IPS-15b (cell line): ENCODE measurements at regions not wholly inside any gene's neighbourhood (a gene's known extent, or its start where the extent isn't known, plus 50 kb on each side); places are given as distances from the start of the nearest gene placed in this dataset.

Source experiments
- H3K27me3 ChIP-seq: one replicate; pipeline ENCODE4 v1.6.1; 2013; ENCODE audit warnings: low read length; ENCODE audit not compliant: control insufficient read depth, insufficient read depth
- H3K36me3 ChIP-seq: one replicate; pipeline ENCODE4 v1.6.1; 2013; ENCODE audit warnings: low read length; ENCODE audit not compliant: control insufficient read depth, insufficient read depth
- H3K4me1 ChIP-seq: one replicate; pipeline ENCODE4 v1.6.1; 2013; ENCODE audit warnings: mild to moderate bottlenecking, low read length; ENCODE audit not compliant: control insufficient read depth, insufficient read depth
- H3K4me3 ChIP-seq: one replicate; pipeline ENCODE4 v1.5.1; 2013; ENCODE audit warnings: low read depth, low read length
- H3K9ac ChIP-seq: one replicate; pipeline ENCODE4 v1.6.1; 2013; ENCODE audit warnings: low read depth, mild to moderate bottlenecking, low read length
- H3K9me3 ChIP-seq: one replicate; pipeline ENCODE4 v1.6.1; 2013; ENCODE audit warnings: mild to moderate bottlenecking, low read length; ENCODE audit not compliant: control insufficient read depth, insufficient read depth

- Histone ChIP-seq H3K4me1 (peaks cover 2% of the 10 kb centered on the region), H3K27me3 (no peaks in the 10 kb centered on the region), H3K36me3 (no peaks in the 10 kb centered on the region), H3K9ac (no peak overlapping the region), H3K9me3 (no peaks in the 10 kb centered on the region), H3K4me3 (no peak overlapping the region)
These were observed 57.9 kb downstream of the FANCF start for GRCh38 chr11:22567759-22568158.

GRCh38 chr11:22566293-22566692 is 59.3 kb downstream of the FANCF start:
- no peaks in the 10 kb centered on the region for H3K27me3 ChIP-seq
- no peaks in the 10 kb centered on the region for H3K36me3 ChIP-seq
- peaks cover 2% of the 10 kb centered on the region for H3K4me1 ChIP-seq
- H3K4me3 ChIP-seq: no peak overlapping the region
- no peaks in the 10 kb centered on the region for H3K9me3 ChIP-seq
- H3K9ac ChIP-seq: no peak overlapping the region

- Histone ChIP-seq H3K4me3 (no peak overlapping the region), H3K36me3 (no peaks in the 10 kb centered on the region), H3K4me1 (no peaks in the 10 kb centered on the region), H3K9me3 (no peaks in the 10 kb centered on the region), H3K9ac (no peak overlapping the region), H3K27me3 (no peaks in the 10 kb centered on the region)
These were observed 64.3 kb downstream of the FANCF start for GRCh38 chr11:22561283-22561682.

GRCh38 chr11:22559416-22559815 is 66.2 kb downstream of the FANCF start:
- H3K27me3 ChIP-seq: no peaks in the 10 kb centered on the region
- no peaks in the 10 kb centered on the region for H3K9me3 ChIP-seq
- H3K4me1 ChIP-seq: no peaks in the 10 kb centered on the region
- H3K9ac ChIP-seq: no peak overlapping the region
- no peak overlapping the region for H3K4me3 ChIP-seq
- no peaks in the 10 kb centered on the region for H3K36me3 ChIP-seq

GRCh38 chr11:22558664-22559063 is 67.0 kb downstream of the FANCF start:
- Histone ChIP-seq H3K4me3 (no peak overlapping the region), H3K9ac (no peak overlapping the region), H3K9me3 (no peaks in the 10 kb centered on the region), H3K36me3 (no peaks in the 10 kb centered on the region), H3K27me3 (no peaks in the 10 kb centered on the region), H3K4me1 (no peaks in the 10 kb centered on the region)

GRCh38 chr11:22556381-22556780 is 69.2 kb downstream of the FANCF start:
- H3K9ac ChIP-seq: no peak overlapping the region
- H3K36me3 ChIP-seq: no peaks in the 10 kb centered on the region
- no peaks in the 10 kb centered on the region for H3K4me1 ChIP-seq
- H3K4me3 ChIP-seq: no peak overlapping the region
- no peaks in the 10 kb centered on the region for H3K9me3 ChIP-seq
- H3K27me3 ChIP-seq: no peaks in the 10 kb centered on the region

GRCh38 chr11:22555881-22556280 is 69.7 kb downstream of the FANCF start:
- Histone ChIP-seq H3K9ac (no peak overlapping the region), H3K27me3 (no peaks in the 10 kb centered on the region), H3K9me3 (no peaks in the 10 kb centered on the region), H3K36me3 (no peaks in the 10 kb centered on the region), H3K4me1 (no peaks in the 10 kb centered on the region), H3K4me3 (no peak overlapping the region)

GRCh38 chr11:22554221-22554620 is 71.4 kb downstream of the FANCF start:
- Histone ChIP-seq H3K9me3 (no peaks in the 10 kb centered on the region), H3K27me3 (no peaks in the 10 kb centered on the region), H3K4me1 (no peaks in the 10 kb centered on the region), H3K4me3 (no peak overlapping the region), H3K36me3 (no peaks in the 10 kb centered on the region), H3K9ac (no peak overlapping the region)

GRCh38 chr11:22552885-22553284 is 72.7 kb downstream of the FANCF start:
- Histone ChIP-seq H3K9me3 (no peaks in the 10 kb centered on the region), H3K36me3 (no peaks in the 10 kb centered on the region), H3K4me3 (no peak overlapping the region), H3K27me3 (no peaks in the 10 kb centered on the region), H3K9ac (no peak overlapping the region), H3K4me1 (no peaks in the 10 kb centered on the region)

GRCh38 chr11:22546746-22547145 is 78.9 kb downstream of the FANCF start:
- Histone ChIP-seq H3K4me1 (no peaks in the 10 kb centered on the region), H3K9ac (no peak overlapping the region), H3K4me3 (no peak overlapping the region), H3K9me3 (no peaks in the 10 kb centered on the region), H3K27me3 (no peaks in the 10 kb centered on the region), H3K36me3 (no peaks in the 10 kb centered on the region)

- no peaks in the 10 kb centered on the region for H3K36me3 ChIP-seq
- no peaks in the 10 kb centered on the region for H3K4me1 ChIP-seq
- no peak overlapping the region for H3K9ac ChIP-seq
- no peaks in the 10 kb centered on the region for H3K27me3 ChIP-seq
- H3K4me3 ChIP-seq: no peak overlapping the region
- H3K9me3 ChIP-seq: no peaks in the 10 kb centered on the region
These were observed 82.4 kb downstream of the FANCF start for GRCh38 chr11:22543261-22543660.

GRCh38 chr11:22539821-22540256 is 85.8 kb downstream of the FANCF start:
- no peak overlapping the region for H3K9ac ChIP-seq
- no peaks in the 10 kb centered on the region for H3K9me3 ChIP-seq
- H3K27me3 ChIP-seq: no peaks in the 10 kb centered on the region
- H3K36me3 ChIP-seq: no peaks in the 10 kb centered on the region
- no peak overlapping the region for H3K4me3 ChIP-seq
- no peaks in the 10 kb centered on the region for H3K4me1 ChIP-seq

- no peaks in the 10 kb centered on the region for H3K9me3 ChIP-seq
- no peak overlapping the region for H3K4me3 ChIP-seq
- no peaks in the 10 kb centered on the region for H3K36me3 ChIP-seq
- no peaks in the 10 kb centered on the region for H3K4me1 ChIP-seq
- no peak overlapping the region for H3K9ac ChIP-seq
- no peaks in the 10 kb centered on the region for H3K27me3 ChIP-seq
These were observed 89.6 kb downstream of the FANCF start for GRCh38 chr11:22536071-22536470.
